CD4-positive, CD25-positive, alpha-beta regulatory T cell (primary cell): ENCODE measurements at regions not wholly inside any gene's neighbourhood (a gene's known extent, or its start where the extent isn't known, plus 50 kb on each side); places are given as distances from the start of the nearest gene placed in this dataset.

Source experiments
- ATAC-seq, 2 donors: fragments of 150-1000 bp; cut with Tn5 transposase; one replicate each; pipeline ENCODE4 v1.10.0; 2021; ENCODE audit warnings: low read depth in 2 of 2, moderate number of reproducible peaks in 2 of 2, moderate library complexity in 1 of 2
- DNase-seq, 3 donors: peaks; one replicate each; pipeline versions ENCODE4 v3.0.0 to v3.0.0-alpha.2; 2012 to 2022; ENCODE audit warnings: mixed read lengths in 1 of 3
- H3K27ac ChIP-seq: one replicate; pipeline ENCODE4 v1.7.0; 2013; ENCODE audit warnings: mild to moderate bottlenecking, low read length; ENCODE audit not compliant: insufficient read depth, poor library complexity, severe bottlenecking
- H3K27me3 ChIP-seq: one replicate; pipeline ENCODE4 v1.7.0; 2013; ENCODE audit warnings: low read length; ENCODE audit not compliant: control insufficient read depth, insufficient read depth
- H3K36me3 ChIP-seq: one replicate; pipeline ENCODE4 v1.7.0; 2013; ENCODE audit warnings: mild to moderate bottlenecking, low read length, moderate library complexity; ENCODE audit not compliant: control insufficient read depth, insufficient read depth
- H3K4me1 ChIP-seq: 2 replicates; pipeline ENCODE4 v1.7.0; 2013; ENCODE audit warnings: mild to moderate bottlenecking, low read length; ENCODE audit not compliant: insufficient read depth, control insufficient read depth, poor library complexity, severe bottlenecking
- H3K4me3 ChIP-seq: one replicate; pipeline ENCODE4 v1.7.0; 2013; ENCODE audit warnings: low read depth, mild to moderate bottlenecking, low read length, moderate library complexity
- H3K9me3 ChIP-seq, 2 experiments: 1 replicate in 1 of 2; 2 replicates in 1 of 2; pipeline ENCODE4 v1.7.0; 2013; ENCODE audit warnings: low read length in 2 of 2, mild to moderate bottlenecking in 1 of 2, moderate library complexity in 1 of 2; ENCODE audit not compliant: control insufficient read depth in 2 of 2
- H3K27ac Mint-ChIP-seq, 3 donors: one replicate each; pipeline ENCODE4 v1.8.0; 2020 to 2022; ENCODE audit warnings: mild to moderate bottlenecking in 3 of 3, mixed read lengths in 3 of 3, moderate library complexity in 2 of 3
- H3K27me3 Mint-ChIP-seq: one replicate; pipeline ENCODE4 v1.8.0; 2022; ENCODE audit warnings: mild to moderate bottlenecking, mixed read lengths
- H3K36me3 Mint-ChIP-seq: one replicate; pipeline ENCODE4 v1.8.0; 2020; ENCODE audit warnings: mixed read lengths
- H3K4me1 Mint-ChIP-seq, 4 donors: one replicate each; pipeline ENCODE4 v1.8.0; 2020 to 2022; ENCODE audit warnings: mixed read lengths in 4 of 4, mild to moderate bottlenecking in 1 of 4
- H3K4me3 Mint-ChIP-seq, 4 donors: one replicate each; pipeline ENCODE4 v1.8.0; 2020 to 2022; ENCODE audit warnings: mild to moderate bottlenecking in 4 of 4, mixed read lengths in 4 of 4, moderate library complexity in 3 of 4
- H3K9me3 Mint-ChIP-seq, 7 donors: one replicate each; pipeline ENCODE4 v1.8.0; 2020 to 2022; ENCODE audit warnings: mixed read lengths in 7 of 7, mild to moderate bottlenecking in 3 of 7, moderate library complexity in 2 of 7

DNA sequence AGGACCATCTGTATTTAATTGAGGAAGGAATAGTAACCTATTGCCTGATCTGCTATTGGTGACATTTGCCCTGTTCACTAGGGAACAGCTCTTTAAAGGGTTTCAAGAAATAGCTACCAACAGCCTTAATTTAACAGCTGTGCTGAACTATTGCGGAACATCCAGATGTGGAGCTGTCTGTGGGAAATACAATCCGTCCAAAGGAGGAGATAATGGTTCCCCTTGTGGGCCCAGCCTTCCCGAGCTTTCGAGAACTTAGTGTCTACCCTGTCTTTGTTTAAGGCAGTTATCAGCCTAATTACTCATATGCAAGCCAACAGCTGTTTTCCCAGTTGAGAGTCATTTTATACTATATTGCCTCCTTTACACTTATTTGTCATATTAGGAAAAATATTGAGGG lies 398.6 kb downstream of the WDR72 start:
- Mint-ChIP-seq H3K4me1 (no peaks in the 10 kb centered on the region), H3K4me3 (no peak overlapping the region), H3K9me3 (peaks cover 0 to 7% (median 2%) of the 10 kb centered on the region in 7 donors), H3K27me3 (no peaks in the 10 kb centered on the region), H3K36me3 (no peaks in the 10 kb centered on the region), H3K27ac (no peak overlapping the region)
- H3K27ac ChIP-seq = no peak overlapping the region
- no peaks in the 10 kb centered on the region for H3K27me3 ChIP-seq
- ATAC-seq (no peak), DNase-seq (no peak)
- H3K4me1 ChIP-seq = no peaks in the 10 kb centered on the region
- H3K9me3 ChIP-seq = no peaks in the 10 kb centered on the region
- no peaks in the 10 kb centered on the region for H3K36me3 ChIP-seq
- H3K4me3 ChIP-seq = no peak overlapping the region

DNA sequence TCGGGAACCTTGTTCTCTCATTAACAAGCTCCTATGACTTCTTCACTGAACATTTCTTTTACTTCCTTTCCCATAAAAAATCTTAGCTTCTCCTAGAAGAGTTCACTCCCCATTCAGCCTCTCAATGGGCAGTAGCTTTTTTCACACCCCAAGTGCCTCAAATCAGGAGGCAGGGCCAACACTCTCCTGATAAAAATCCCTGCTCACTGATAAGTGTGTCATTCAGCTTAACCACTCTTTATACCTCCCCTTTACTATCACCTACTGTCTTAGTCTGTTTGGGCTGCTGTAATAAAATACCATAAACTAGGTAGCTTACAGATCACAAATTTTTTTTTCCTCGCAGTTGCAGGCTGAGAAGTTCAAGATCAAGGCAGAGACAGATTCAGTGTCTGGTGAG lies 400.4 kb downstream of the WDR72 start:
- no peak overlapping the region for H3K4me3 Mint-ChIP-seq
- H3K27ac Mint-ChIP-seq = no peak overlapping the region
- Histone ChIP-seq H3K4me3 (no peak overlapping the region), H3K36me3 (no peaks in the 10 kb centered on the region), H3K27ac (no peak overlapping the region), H3K4me1 (no peaks in the 10 kb centered on the region), H3K27me3 (no peaks in the 10 kb centered on the region), H3K9me3 (no peaks in the 10 kb centered on the region)
- DNase-seq = no peak
- no peaks in the 10 kb centered on the region for H3K27me3 Mint-ChIP-seq
- H3K9me3 Mint-ChIP-seq = peaks cover 0 to 7% (median 2%) of the 10 kb centered on the region in 7 donors
- no peak for ATAC-seq
- H3K36me3 Mint-ChIP-seq = no peaks in the 10 kb centered on the region
- no peaks in the 10 kb centered on the region for H3K4me1 Mint-ChIP-seq

DNA sequence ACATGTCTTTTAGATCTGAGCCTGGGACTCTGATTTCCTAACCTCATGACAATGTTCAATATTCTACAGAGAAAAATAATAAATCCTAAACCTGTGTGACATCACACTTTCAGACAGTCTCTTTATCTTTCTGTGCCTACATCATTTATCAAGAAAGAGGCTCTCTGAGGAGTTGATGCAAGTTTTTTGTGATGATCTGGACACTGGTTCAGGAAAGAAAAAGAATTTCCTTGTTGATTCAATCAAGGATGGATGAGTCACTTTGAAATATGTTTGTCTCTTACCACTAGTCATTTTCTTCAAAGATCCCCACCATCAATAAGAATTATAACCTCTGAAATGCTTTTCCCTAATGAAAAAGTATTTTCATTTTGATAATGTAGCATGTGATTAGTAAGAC lies 404.6 kb downstream of the WDR72 start:
- DNase-seq = no peak
- Histone ChIP-seq H3K4me3 (no peak overlapping the region), H3K27me3 (no peaks in the 10 kb centered on the region), H3K4me1 (no peaks in the 10 kb centered on the region), H3K36me3 (no peaks in the 10 kb centered on the region), H3K9me3 (no peaks in the 10 kb centered on the region), H3K27ac (no peak overlapping the region)
- Mint-ChIP-seq H3K9me3 (peaks cover 0 to 7% (median 2%) of the 10 kb centered on the region in 7 donors), H3K36me3 (no peaks in the 10 kb centered on the region), H3K27me3 (no peaks in the 10 kb centered on the region), H3K27ac (no peak overlapping the region), H3K4me1 (no peaks in the 10 kb centered on the region), H3K4me3 (no peak overlapping the region)
- no peak for ATAC-seq

DNA sequence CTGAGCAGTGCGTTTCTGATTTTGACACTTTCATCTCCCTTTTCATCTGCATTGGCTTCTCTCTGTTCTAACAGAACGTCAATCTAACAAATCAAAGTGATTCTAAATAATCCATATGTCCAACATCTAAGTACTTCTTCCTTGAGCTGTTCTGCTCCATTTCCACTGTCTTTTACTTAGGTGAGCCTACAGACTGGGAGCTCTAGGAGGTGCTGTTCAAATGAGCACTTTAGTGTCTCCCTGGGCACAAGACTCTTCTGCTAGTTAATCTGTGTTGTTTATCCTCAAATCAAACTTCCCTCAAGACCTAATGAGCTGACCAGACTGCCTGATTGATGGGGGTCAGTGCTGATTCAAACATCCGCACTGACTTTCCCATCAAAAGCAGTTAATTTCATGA lies 408.1 kb downstream of the WDR72 start:
- no peak for DNase-seq

DNA sequence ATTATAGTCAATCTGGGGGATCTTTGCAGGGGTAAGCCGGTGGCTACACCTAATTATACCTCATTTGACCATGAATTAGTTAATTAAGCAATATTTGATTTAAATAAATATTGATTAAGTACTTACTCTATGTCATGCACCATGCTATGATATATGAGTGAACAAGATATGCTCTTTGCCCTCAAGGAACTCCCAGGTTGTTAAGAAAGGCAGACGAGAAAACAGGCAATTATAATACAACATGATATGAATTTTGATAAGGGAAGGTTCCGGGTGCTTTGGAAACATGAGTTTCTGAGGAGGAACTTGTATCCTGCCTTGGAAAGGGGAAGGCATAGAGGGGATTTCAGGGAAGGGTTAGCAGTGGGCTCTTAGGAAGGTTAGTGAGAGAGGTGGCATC lies 412.9 kb downstream of the WDR72 start:
- ATAC-seq (no peak), DNase-seq (no peak)
- Histone ChIP-seq H3K36me3 (no peaks in the 10 kb centered on the region), H3K27ac (no peak overlapping the region), H3K4me3 (no peak overlapping the region), H3K9me3 (no peaks in the 10 kb centered on the region), H3K4me1 (no peaks in the 10 kb centered on the region), H3K27me3 (no peaks in the 10 kb centered on the region)
- no peaks in the 10 kb centered on the region for H3K4me1 Mint-ChIP-seq
- H3K9me3 Mint-ChIP-seq = no peaks in the 10 kb centered on the region
- no peak overlapping the region for H3K27ac Mint-ChIP-seq
- no peaks in the 10 kb centered on the region for H3K27me3 Mint-ChIP-seq
- H3K4me3 Mint-ChIP-seq = no peak overlapping the region
- H3K36me3 Mint-ChIP-seq = no peaks in the 10 kb centered on the region

More for the DNA sequence above, 408.1 kb downstream of the WDR72 start:
- Mint-ChIP-seq H3K36me3 (no peaks in the 10 kb centered on the region), H3K9me3 (no peaks in the 10 kb centered on the region), H3K27ac (no peak overlapping the region), H3K27me3 (no peaks in the 10 kb centered on the region), H3K4me3 (no peak overlapping the region), H3K4me1 (no peaks in the 10 kb centered on the region)
- Histone ChIP-seq H3K4me3 (no peak overlapping the region), H3K27ac (no peak overlapping the region), H3K9me3 (no peaks in the 10 kb centered on the region), H3K27me3 (no peaks in the 10 kb centered on the region), H3K4me1 (no peaks in the 10 kb centered on the region), H3K36me3 (no peaks in the 10 kb centered on the region)
- no peak for ATAC-seq

DNA sequence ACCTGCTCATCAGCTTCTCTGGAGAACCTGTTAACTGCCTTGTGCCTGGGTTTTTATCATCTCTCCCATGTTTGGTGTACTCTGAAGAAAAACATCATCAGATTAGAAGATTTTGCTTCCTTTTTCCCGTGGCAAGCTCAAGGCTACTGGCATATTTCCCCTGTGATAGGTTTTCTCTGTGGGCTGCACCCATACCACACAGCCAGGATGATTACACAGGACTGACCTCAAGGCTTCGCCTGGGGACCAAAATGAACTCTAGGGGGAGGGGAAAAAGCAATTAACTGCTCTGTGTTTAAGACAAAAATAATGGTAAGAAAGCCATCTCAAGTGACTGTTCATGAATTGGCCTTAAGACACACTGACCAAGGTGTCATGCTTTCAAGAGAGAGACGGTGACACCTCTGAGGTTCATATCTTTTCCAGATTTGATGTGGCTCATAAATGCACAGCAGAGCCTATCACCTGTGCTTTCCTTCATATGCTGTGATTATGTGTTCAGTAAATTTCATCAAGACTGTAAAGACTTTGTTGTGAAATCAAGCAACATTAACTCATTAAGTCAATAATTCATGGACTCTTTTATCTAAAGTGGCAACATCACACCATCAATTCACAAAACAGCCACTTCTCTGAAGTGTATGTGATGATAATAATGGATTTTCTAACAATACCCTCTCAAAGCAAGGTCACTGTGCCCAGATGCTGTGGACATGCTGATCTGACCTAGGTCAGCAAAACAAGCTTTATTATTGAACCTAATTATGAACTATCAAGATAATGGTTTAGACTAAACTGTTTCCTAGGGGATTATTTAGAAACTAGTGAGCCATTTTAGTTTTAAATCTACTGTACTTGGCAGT lies 427.9 kb downstream of the WDR72 start:
- no peaks in the 10 kb centered on the region for H3K27me3 ChIP-seq
- ATAC-seq (no peak), DNase-seq (no peak)
- no peaks in the 10 kb centered on the region for H3K4me1 ChIP-seq
- H3K4me1 Mint-ChIP-seq = no peaks in the 10 kb centered on the region
- H3K9me3 ChIP-seq = no peaks in the 10 kb centered on the region
- peaks cover 0 to 6% (median 0%) of the 10 kb centered on the region in 7 donors for H3K9me3 Mint-ChIP-seq
- no peak overlapping the region for H3K4me3 Mint-ChIP-seq
- H3K36me3 Mint-ChIP-seq = no peaks in the 10 kb centered on the region
- H3K27ac ChIP-seq = no peak overlapping the region
- H3K27ac Mint-ChIP-seq = no peak overlapping the region
- no peaks in the 10 kb centered on the region for H3K27me3 Mint-ChIP-seq
- H3K36me3 ChIP-seq = no peaks in the 10 kb centered on the region
- no peak overlapping the region for H3K4me3 ChIP-seq

DNA sequence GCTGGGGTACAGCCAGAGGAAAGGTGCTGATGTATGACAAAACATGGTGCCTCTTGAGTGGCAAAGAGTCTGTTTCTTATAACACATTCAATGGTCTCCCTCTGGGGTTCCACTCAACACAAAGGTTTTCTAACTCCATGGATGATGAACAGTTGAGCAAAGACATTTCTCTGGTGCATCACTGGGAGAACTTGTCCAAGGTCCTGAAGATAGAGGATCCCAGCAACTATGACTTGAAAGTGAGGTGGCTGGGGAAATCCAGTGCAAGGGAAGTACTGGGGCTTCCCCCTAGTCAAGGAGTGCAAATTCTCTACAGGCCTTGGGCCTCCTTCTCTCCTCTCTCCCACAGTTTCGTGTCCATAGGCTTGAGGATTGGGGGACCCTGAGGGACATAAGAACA lies 431.1 kb downstream of the WDR72 start:
- H3K36me3 ChIP-seq = no peaks in the 10 kb centered on the region
- no peak overlapping the region for H3K4me3 ChIP-seq
- Mint-ChIP-seq H3K4me1 (no peaks in the 10 kb centered on the region), H3K4me3 (no peak overlapping the region), H3K27me3 (no peaks in the 10 kb centered on the region), H3K27ac (no peak overlapping the region), H3K9me3 (peaks cover 0 to 6% (median 0%) of the 10 kb centered on the region in 7 donors), H3K36me3 (no peaks in the 10 kb centered on the region)
- DNase-seq (no peak), ATAC-seq (no peak)
- H3K27ac ChIP-seq = no peak overlapping the region
- no peaks in the 10 kb centered on the region for H3K4me1 ChIP-seq
- no peaks in the 10 kb centered on the region for H3K27me3 ChIP-seq
- no peaks in the 10 kb centered on the region for H3K9me3 ChIP-seq

DNA sequence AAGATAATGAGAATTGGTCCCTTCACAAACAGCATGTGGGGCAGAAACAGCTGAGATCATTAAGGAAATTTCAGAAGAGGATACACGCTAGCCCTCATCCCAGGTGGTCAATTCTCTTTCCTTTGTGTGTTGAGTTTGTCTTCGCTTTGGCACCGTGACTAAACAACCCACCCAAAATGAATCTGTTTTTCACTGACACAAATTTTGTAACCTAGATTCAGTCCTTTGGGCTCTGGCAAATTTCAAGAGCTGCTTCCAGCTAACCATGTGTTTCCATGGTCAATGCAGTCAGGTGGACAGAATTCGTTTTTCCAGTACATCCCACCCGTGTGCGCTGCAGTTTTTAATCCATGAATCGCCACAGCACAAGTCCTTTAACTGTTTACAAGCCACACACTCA lies 435.4 kb downstream of the WDR72 start:
- Histone ChIP-seq H3K9me3 (no peaks in the 10 kb centered on the region), H3K36me3 (no peaks in the 10 kb centered on the region), H3K4me1 (no peaks in the 10 kb centered on the region), H3K27ac (no peak overlapping the region), H3K27me3 (no peaks in the 10 kb centered on the region), H3K4me3 (no peak overlapping the region)
- Mint-ChIP-seq H3K4me1 (no peaks in the 10 kb centered on the region), H3K27ac (no peak overlapping the region), H3K4me3 (no peak overlapping the region), H3K27me3 (no peaks in the 10 kb centered on the region), H3K9me3 (peaks cover 0 to 1% (median 0%) of the 10 kb centered on the region in 7 donors), H3K36me3 (no peaks in the 10 kb centered on the region)
- DNase-seq (no peak), ATAC-seq (no peak)
